ENCODE measurements at regions not wholly inside any gene's neighbourhood (a gene's known extent, or its start where the extent isn't known, plus 50 kb on each side); places are given as distances from the start of the nearest gene placed in this dataset.

DNA sequence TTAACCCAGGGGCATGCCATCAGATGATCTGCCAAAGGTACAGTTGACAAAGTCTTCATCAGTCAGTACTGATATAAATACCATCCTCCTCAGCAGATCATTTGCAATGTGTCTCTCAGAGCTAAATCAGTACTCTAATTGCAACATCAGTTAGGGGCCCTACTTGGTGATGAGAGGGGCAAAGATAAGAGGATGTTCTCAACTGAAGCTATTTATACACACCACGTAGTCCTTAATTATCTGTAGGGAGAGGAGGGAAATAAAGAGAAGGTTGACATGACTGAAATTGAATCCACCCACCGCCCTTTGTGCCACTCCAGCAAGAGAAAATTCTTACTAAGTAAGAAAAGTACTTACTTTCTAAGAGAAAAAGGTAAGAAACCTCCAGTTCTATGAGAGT, 157.8 kb upstream of the NUDT4 start:
- H3K4me3 ChIP-seq (ENCODE audit: low read depth, low read length) = no peak overlapping the region
- H3K36me3 ChIP-seq (ENCODE audit: control insufficient read depth, insufficient read depth, low read length) = no peaks in the 10 kb centered on the region
- TF ChIP-seq, protein P1, sequence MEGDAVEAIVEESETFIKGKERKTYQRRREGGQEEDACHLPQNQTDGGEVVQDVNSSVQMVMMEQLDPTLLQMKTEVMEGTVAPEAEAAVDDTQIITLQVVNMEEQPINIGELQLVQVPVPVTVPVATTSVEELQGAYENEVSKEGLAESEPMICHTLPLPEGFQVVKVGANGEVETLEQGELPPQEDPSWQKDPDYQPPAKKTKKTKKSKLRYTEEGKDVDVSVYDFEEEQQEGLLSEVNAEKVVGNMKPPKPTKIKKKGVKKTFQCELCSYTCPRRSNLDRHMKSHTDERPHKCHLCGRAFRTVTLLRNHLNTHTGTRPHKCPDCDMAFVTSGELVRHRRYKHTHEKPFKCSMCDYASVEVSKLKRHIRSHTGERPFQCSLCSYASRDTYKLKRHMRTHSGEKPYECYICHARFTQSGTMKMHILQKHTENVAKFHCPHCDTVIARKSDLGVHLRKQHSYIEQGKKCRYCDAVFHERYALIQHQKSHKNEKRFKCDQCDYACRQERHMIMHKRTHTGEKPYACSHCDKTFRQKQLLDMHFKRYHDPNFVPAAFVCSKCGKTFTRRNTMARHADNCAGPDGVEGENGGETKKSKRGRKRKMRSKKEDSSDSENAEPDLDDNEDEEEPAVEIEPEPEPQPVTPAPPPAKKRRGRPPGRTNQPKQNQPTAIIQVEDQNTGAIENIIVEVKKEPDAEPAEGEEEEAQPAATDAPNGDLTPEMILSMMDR (IDR thresholded peaks at IDR 0.05; ENCODE audit: insufficient read depth, low read length, poor library complexity, severe bottlenecking) = no peak
- no peak for DNase-seq (ENCODE audit: low read depth)
- H3K27me3 ChIP-seq (ENCODE audit: control insufficient read depth, insufficient read depth, low read length) = no peaks in the 10 kb centered on the region

GRCh38 chr12:93221841-93222240, 155.9 kb upstream of the NUDT4 start:
- Histone ChIP-seq H3K36me3 (ENCODE audit: control insufficient read depth, insufficient read depth, low read length) (no peaks in the 10 kb centered on the region), H3K4me3 (ENCODE audit: low read depth, low read length) (no peak overlapping the region), H3K27me3 (ENCODE audit: control insufficient read depth, insufficient read depth, low read length) (no peaks in the 10 kb centered on the region)
- TF ChIP-seq, protein P1 (IDR thresholded peaks at IDR 0.05; ENCODE audit: insufficient read depth, low read length, poor library complexity, severe bottlenecking) = no peak
- no peak for DNase-seq (ENCODE audit: low read depth)

GRCh38 chr12:93223440-93224426, 154.0 kb upstream of the NUDT4 start:
- DNase-seq (ENCODE audit: low read depth) = no peak
- Histone ChIP-seq H3K27me3 (ENCODE audit: control insufficient read depth, insufficient read depth, low read length) (no peaks in the 10 kb centered on the region), H3K4me3 (ENCODE audit: low read depth, low read length) (no peak overlapping the region), H3K36me3 (ENCODE audit: control insufficient read depth, insufficient read depth, low read length) (no peaks in the 10 kb centered on the region)
- TF ChIP-seq, protein P1 (IDR thresholded peaks at IDR 0.05; ENCODE audit: insufficient read depth, low read length, poor library complexity, severe bottlenecking) = no peak

GRCh38 chr12:93225094-93225493, 152.6 kb upstream of the NUDT4 start:
- TF ChIP-seq, protein P1 (IDR thresholded peaks at IDR 0.05; ENCODE audit: insufficient read depth, low read length, poor library complexity, severe bottlenecking) = no peak
- Histone ChIP-seq H3K36me3 (ENCODE audit: control insufficient read depth, insufficient read depth, low read length) (no peaks in the 10 kb centered on the region), H3K4me3 (ENCODE audit: low read depth, low read length) (no peak overlapping the region), H3K27me3 (ENCODE audit: control insufficient read depth, insufficient read depth, low read length) (no peaks in the 10 kb centered on the region)
- DNase-seq (ENCODE audit: low read depth) = no peak

DNA sequence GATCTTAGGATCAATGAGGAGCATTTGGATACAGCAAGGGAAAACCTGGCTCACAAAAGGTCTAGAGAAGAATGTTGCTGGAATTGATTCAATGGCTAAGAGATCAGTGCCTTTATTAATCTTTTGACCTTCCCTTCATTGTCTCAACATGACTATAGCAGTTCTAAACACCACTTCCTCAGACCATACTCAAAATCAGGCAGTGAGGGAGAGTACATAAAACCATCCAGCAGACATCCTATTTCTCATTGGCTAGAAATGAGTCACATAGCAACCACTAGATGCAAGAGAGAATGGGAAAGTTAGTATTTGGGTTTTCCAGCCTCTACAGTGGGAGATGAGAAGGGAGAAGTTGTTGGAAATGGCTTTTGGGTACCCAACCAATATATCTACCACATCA, 151.4 kb upstream of the NUDT4 start:
- Histone ChIP-seq H3K4me3 (ENCODE audit: low read depth, low read length) (no peak overlapping the region), H3K36me3 (ENCODE audit: control insufficient read depth, insufficient read depth, low read length) (no peaks in the 10 kb centered on the region), H3K27me3 (ENCODE audit: control insufficient read depth, insufficient read depth, low read length) (no peaks in the 10 kb centered on the region)
- DNase-seq (ENCODE audit: low read depth) = no peak
- TF ChIP-seq, protein P1 (IDR thresholded peaks at IDR 0.05; ENCODE audit: insufficient read depth, low read length, poor library complexity, severe bottlenecking) = no peak

Data from kidney epithelial cell (primary cell).